Colon (tissue), 2 donors: ENCODE measurements at regions not wholly inside any gene's neighbourhood (a gene's known extent, or its start where the extent isn't known, plus 50 kb on each side); places are given as distances from the start of the nearest gene placed in this dataset.
"Not testable (repeated sequence)": the region's sequence is repeated elsewhere in the genome, so short reads cannot be mapped to it uniquely, and the experiment has no call there.

Experiments
- FAIRE-seq: peaks from 2 replicates; lab custom pipeline; 2012; peaks lifted over from hg19 to GRCh38; lab: Jason Lieb, UNC
- donor health status: control.
- donor health status: control.

DNA sequence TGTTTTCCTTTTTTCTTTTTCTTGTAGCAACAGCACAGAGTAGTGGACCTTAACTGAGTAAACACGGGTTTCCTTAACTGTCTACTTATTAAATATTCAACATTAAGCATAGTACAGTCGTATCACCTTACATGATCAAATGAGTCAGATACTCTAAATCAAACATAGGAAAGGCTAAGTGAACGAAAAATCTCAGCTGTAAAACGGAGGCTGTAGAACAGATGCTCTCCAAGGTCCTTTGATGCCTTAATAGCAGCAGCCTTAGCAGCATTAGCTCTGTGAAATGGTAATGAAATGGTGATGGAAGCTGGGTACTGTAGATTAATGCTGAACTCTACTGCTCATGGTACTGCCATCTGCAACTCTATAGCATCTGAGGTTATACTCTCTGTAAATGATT, 1433.3 kb upstream of the C9orf72 start:
- FAIRE-seq = no peak

GRCh38 chr9:29012911-29013310, 1439.6 kb upstream of the C9orf72 start:
- no peak for FAIRE-seq

GRCh38 chr9:29021632-29022031, 1448.4 kb upstream of the C9orf72 start:
- FAIRE-seq = no peak

- FAIRE-seq = no peak
Observed at GRCh38 chr9:29038332-29038731, 1465.1 kb upstream of the C9orf72 start.

DNA sequence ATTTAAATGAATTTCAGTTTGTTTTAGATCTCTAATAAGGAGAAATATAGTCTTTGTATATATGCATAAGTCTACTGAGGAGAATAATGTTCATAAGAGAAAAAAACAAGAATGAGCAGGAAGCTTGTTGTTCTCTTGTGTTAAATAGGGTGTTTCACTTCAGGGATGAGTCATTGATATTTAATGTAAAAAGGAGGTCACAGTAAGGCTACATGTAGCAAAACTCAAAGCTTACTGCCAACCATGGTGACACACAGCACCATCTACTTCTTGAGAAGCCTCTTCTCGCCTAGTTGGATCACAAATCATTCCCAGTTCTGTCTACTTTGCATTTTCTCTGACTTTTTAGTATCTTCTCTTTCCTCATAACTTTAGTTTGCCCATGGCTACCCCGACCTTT, 1466.0 kb upstream of the C9orf72 start:
- FAIRE-seq = no peak

- FAIRE-seq = no peak
Observed at GRCh38 chr9:29043072-29043471, 1469.8 kb upstream of the C9orf72 start.

- no peak for FAIRE-seq
Observed at GRCh38 chr9:29044959-29045358, 1471.7 kb upstream of the C9orf72 start.

DNA sequence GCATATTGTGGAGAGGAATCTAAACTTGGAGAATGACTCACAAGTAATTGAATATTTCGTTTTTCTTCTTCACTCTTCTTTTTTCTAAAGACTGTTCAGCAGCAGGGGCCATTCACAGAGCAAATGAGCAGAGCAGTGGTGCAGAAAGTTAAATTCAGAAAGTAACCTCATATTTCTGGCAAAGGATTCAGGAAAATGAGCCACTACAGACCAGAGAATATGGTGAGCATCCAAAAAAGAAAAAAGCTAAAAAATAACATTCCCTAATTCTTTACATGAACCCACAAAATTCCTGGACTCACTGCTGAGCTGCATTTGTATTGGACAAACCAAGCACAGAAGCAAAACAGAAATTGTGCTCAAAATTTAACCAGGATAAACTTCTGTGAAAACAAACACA, 1486.8 kb upstream of the C9orf72 start:
- FAIRE-seq = no peak

GRCh38 chr9:29062446-29062845, 1489.2 kb upstream of the C9orf72 start:
- no peak for FAIRE-seq

GRCh38 chr9:29063031-29063430, 1489.8 kb upstream of the C9orf72 start:
- no peak for FAIRE-seq

- FAIRE-seq = no peak
Observed at GRCh38 chr9:29066141-29066640, 1492.9 kb upstream of the C9orf72 start.

DNA sequence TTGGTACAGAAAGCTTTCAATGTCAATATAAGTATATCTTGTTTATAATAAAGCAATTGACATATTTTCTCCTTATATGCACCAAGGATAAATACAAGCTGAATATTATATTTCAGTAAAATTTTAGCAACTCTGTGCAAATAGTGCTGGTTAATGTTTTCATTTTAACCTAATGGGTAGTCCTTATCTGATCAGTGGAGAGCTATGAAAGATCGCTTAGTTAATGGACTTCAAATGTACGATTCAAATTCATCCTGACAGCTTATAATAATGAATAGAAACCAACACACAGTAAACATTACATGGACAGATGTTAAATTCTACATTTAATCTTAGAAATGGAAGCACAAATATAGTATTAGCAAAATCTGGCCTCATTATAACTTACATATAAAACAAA, 1495.2 kb upstream of the C9orf72 start:
- no peak for FAIRE-seq

DNA sequence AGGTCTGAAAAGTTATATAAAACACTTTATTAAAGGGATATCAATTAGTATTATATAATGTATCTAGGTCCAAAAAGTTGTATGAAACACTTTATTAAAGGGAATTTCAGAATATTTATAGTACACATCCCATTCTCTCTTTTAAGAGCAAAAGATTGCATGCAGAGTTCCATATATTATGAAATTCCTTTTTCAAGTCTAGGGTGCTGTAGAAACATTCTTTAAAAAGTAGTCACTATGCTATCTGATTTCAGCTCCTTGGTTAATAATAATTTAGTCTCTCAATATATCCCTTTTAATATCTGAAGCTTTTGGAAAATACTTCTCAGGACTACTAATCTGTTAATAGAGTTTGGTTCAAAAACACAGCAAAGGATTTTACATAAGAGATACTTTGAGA, 1496.1 kb upstream of the C9orf72 start:
- no peak for FAIRE-seq

- FAIRE-seq = no peak
Observed at GRCh38 chr9:29078063-29078666, 1504.9 kb upstream of the C9orf72 start.

GRCh38 chr9:29100762-29101161, 1527.5 kb upstream of the C9orf72 start:
- no peak for FAIRE-seq

- FAIRE-seq = not testable (repeated sequence)
Observed at GRCh38 chr9:29104166-29104565, 1530.9 kb upstream of the C9orf72 start.

GRCh38 chr9:29118555-29118954, 1545.3 kb upstream of the C9orf72 start:
- no peak for FAIRE-seq

DNA sequence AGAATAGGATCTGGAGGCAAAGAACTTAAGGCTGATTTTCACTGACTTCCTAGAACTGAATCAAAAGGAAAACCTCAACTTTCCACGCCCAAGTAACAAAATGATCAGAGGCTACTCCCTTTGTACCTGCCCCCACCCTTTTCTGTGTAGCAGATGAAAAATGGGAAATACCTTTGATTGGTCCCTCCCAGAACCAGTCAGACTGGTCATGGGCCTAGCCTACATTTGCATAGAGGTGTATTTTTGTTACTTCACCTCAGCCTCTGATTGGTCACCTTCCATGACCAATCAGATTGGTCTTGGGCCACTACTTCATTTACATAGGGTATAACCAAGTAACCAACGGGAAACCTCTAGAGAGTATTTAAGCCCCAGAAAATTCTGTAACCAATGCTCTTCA, 1553.5 kb upstream of the C9orf72 start:
- FAIRE-seq = no peak

- no peak for FAIRE-seq
Observed at GRCh38 chr9:29129763-29130162, 1556.5 kb upstream of the C9orf72 start.

GRCh38 chr9:29144476-29144875, 1571.2 kb upstream of the C9orf72 start:
- no peak for FAIRE-seq

GRCh38 chr9:29150606-29151005, 1577.3 kb upstream of the C9orf72 start:
- no peak for FAIRE-seq

GRCh38 chr9:29160763-29161353, 1587.6 kb upstream of the C9orf72 start:
- no peak for FAIRE-seq

- FAIRE-seq = no peak
Observed at GRCh38 chr9:29174136-29174535, 1600.9 kb upstream of the C9orf72 start.

GRCh38 chr9:29176231-29176630, 1603.0 kb upstream of the C9orf72 start:
- FAIRE-seq = no peak
